ENCODE measurements at regions not wholly inside any gene's neighbourhood (a gene's known extent, or its start where the extent isn't known, plus 50 kb on each side); places are given as distances from the start of the nearest gene placed in this dataset.
"Not testable (repeated sequence)": the region's sequence is repeated elsewhere in the genome, so short reads cannot be mapped to it uniquely, and the experiment has no call there.

DNA sequence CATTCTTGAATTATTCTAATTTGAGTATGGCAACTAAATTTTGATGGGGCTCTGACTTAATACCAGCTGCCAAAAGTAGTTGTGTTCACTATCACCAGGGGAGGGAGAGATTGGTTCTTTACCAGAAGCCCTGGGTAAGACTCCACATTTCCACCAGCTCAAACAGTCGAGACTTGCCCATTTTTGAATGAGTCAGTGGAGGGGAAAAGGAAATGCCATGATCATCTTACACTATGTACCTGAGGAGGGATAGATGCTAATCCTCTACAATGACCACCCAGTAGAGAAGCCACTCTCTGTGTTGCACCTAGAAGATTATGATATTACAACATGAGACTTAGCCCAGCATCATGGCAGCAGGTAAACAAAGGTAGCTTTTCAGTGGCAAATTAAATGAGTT, 77.0 kb upstream of the SGK1 start:
- Mint-ChIP-seq H3K36me3 (ENCODE audit: low read depth) (no peaks in the 10 kb centered on the region), H3K9me3 (no peaks in the 10 kb centered on the region), H3K4me3 (no peak overlapping the region), H3K27me3 (ENCODE audit: low read depth) (peaks cover 8% of the 10 kb centered on the region), H3K4me1 (no peaks in the 10 kb centered on the region), H3K27ac (peak overlapping the region in 2 of 3 experiments; percentile 3 to 88)
- TF ChIP-seq, protein P1, sequence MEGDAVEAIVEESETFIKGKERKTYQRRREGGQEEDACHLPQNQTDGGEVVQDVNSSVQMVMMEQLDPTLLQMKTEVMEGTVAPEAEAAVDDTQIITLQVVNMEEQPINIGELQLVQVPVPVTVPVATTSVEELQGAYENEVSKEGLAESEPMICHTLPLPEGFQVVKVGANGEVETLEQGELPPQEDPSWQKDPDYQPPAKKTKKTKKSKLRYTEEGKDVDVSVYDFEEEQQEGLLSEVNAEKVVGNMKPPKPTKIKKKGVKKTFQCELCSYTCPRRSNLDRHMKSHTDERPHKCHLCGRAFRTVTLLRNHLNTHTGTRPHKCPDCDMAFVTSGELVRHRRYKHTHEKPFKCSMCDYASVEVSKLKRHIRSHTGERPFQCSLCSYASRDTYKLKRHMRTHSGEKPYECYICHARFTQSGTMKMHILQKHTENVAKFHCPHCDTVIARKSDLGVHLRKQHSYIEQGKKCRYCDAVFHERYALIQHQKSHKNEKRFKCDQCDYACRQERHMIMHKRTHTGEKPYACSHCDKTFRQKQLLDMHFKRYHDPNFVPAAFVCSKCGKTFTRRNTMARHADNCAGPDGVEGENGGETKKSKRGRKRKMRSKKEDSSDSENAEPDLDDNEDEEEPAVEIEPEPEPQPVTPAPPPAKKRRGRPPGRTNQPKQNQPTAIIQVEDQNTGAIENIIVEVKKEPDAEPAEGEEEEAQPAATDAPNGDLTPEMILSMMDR (IDR thresholded peaks at IDR 0.05; ENCODE audit: unreplicated experiment in 3 of 3): no peak

GRCh38 chr6:134394208-134394607, 76.3 kb upstream of the SGK1 start:
- Mint-ChIP-seq H3K36me3 (ENCODE audit: low read depth) (no peaks in the 10 kb centered on the region), H3K27ac (peak overlapping the region in 1 of 3 experiments; percentile 88), H3K4me1 (no peaks in the 10 kb centered on the region), H3K27me3 (ENCODE audit: low read depth) (peaks cover 8% of the 10 kb centered on the region), H3K9me3 (no peaks in the 10 kb centered on the region), H3K4me3 (no peak overlapping the region)
- TF ChIP-seq, protein P1 (IDR thresholded peaks at IDR 0.05; ENCODE audit: unreplicated experiment in 3 of 3): no peak

GRCh38 chr6:134391205-134391604, 73.3 kb upstream of the SGK1 start:
- TF ChIP-seq, protein P1 (IDR thresholded peaks at IDR 0.05; ENCODE audit: unreplicated experiment in 3 of 3): no peak
- Mint-ChIP-seq H3K4me3 (no peak overlapping the region), H3K27ac (peak overlapping the region in 1 of 3 experiments; percentile 23), H3K27me3 (ENCODE audit: low read depth) (peaks cover 9% of the 10 kb centered on the region), H3K9me3 (no peaks in the 10 kb centered on the region), H3K36me3 (ENCODE audit: low read depth) (no peaks in the 10 kb centered on the region), H3K4me1 (no peaks in the 10 kb centered on the region)

GRCh38 chr6:134389658-134390057, 71.7 kb upstream of the SGK1 start:
- TF ChIP-seq, protein P1 (IDR thresholded peaks at IDR 0.05; ENCODE audit: unreplicated experiment in 3 of 3): no peak
- peaks cover 7% of the 10 kb centered on the region for H3K27me3 Mint-ChIP-seq (ENCODE audit: low read depth)
- H3K9me3 Mint-ChIP-seq: no peaks in the 10 kb centered on the region
- no peak overlapping the region for H3K27ac Mint-ChIP-seq
- no peaks in the 10 kb centered on the region for H3K4me1 Mint-ChIP-seq
- no peaks in the 10 kb centered on the region for H3K36me3 Mint-ChIP-seq (ENCODE audit: low read depth)
- H3K4me3 Mint-ChIP-seq: no peak overlapping the region

GRCh38 chr6:134389129-134389528, 71.2 kb upstream of the SGK1 start:
- no peaks in the 10 kb centered on the region for H3K36me3 Mint-ChIP-seq (ENCODE audit: low read depth)
- no peaks in the 10 kb centered on the region for H3K9me3 Mint-ChIP-seq
- TF ChIP-seq, protein P1 (IDR thresholded peaks at IDR 0.05; ENCODE audit: unreplicated experiment in 3 of 3): no peak
- no peak overlapping the region for H3K27ac Mint-ChIP-seq
- no peaks in the 10 kb centered on the region for H3K4me1 Mint-ChIP-seq
- H3K4me3 Mint-ChIP-seq: no peak overlapping the region
- H3K27me3 Mint-ChIP-seq (ENCODE audit: low read depth): peaks cover 6% of the 10 kb centered on the region

- H3K27ac Mint-ChIP-seq; H3K36me3 Mint-ChIP-seq (ENCODE audit: low read depth); H3K9me3 Mint-ChIP-seq; H3K4me3 Mint-ChIP-seq; H3K27me3 Mint-ChIP-seq (ENCODE audit: low read depth); H3K4me1 Mint-ChIP-seq: not testable (repeated sequence)
Observed at GRCh38 chr6:134386482-134386881, 68.6 kb upstream of the SGK1 start.
